Thoracic aorta (tissue), 2 donors: ENCODE measurements at regions not wholly inside any gene's neighbourhood (a gene's known extent, or its start where the extent isn't known, plus 50 kb on each side); places are given as distances from the start of the nearest gene placed in this dataset.

Source experiments
- ATAC-seq: fragments of 150-250 bp; one replicate; pipeline ENCODE4 v1.8.0; 2017; ENCODE audit warnings: low read depth; ENCODE audit not compliant: insufficient number of reproducible peaks, low FRiP score
- DNase-seq: peaks from one replicate; pipeline ENCODE4 v3.0.0-alpha.2; 2020; ENCODE audit warnings: low spot score
- H3K27ac ChIP-seq, 2 donors: fragments of 200-600 bp; sonication (generic); 1 replicate in 1 of 2; 2 replicates in 1 of 2; pipeline ENCODE4 v1.5.1; 2016; ENCODE audit warnings: mild to moderate bottlenecking in 2 of 2, moderate library complexity in 2 of 2
- H3K27me3 ChIP-seq: fragments of 200-600 bp; sonication (generic); replicated peaks from 2 replicates; pipeline ENCODE4 v1.6.0; 2016; ENCODE audit warnings: mild to moderate bottlenecking; ENCODE audit not compliant: insufficient read depth
- H3K36me3 ChIP-seq: fragments of 200-600 bp; sonication (generic); one replicate; pipeline ENCODE4 v1.5.1; 2016
- H3K4me1 ChIP-seq, 2 donors: fragments of 200-600 bp; sonication (generic); 1 replicate in 1 of 2; 2 replicates in 1 of 2; pipeline versions ENCODE4 v1.5.1 to v1.6.0; 2016; ENCODE audit warnings: low read depth in 2 of 2, mild to moderate bottlenecking in 1 of 2; ENCODE audit not compliant: control insufficient read depth in 1 of 2
- H3K4me3 ChIP-seq: fragments of 200-600 bp; sonication (generic); 2 replicates; pipeline ENCODE4 v1.5.1; 2016; ENCODE audit warnings: mild to moderate bottlenecking
- H3K9me3 ChIP-seq: fragments of 200-600 bp; sonication (generic); 2 replicates; pipeline ENCODE4 v1.5.1; 2016
- CTCF ChIP-seq: fragments of 200-600 bp; sonication (generic); IDR thresholded peaks from one replicate; pipeline ENCODE4 v1.5.1; 2019; ENCODE audit warnings: antibody characterized with exemption

GRCh38 chr5:22916393-22916792 lies 63.2 kb upstream of the CDH12 start:
- no peaks in the 10 kb centered on the region for H3K27me3 ChIP-seq
- no peaks in the 10 kb centered on the region for H3K36me3 ChIP-seq
- ATAC-seq: no peak
- DNase-seq: no peak
- no peak for TF ChIP-seq CTCF
- no peaks in the 10 kb centered on the region for H3K9me3 ChIP-seq
- H3K4me3 ChIP-seq: no peak overlapping the region
- no peaks in the 10 kb centered on the region for H3K4me1 ChIP-seq
- H3K27ac ChIP-seq: no peak overlapping the region

GRCh38 chr5:22911019-22911418 lies 57.9 kb upstream of the CDH12 start:
- Histone ChIP-seq H3K4me3 (no peak overlapping the region), H3K27me3 (no peaks in the 10 kb centered on the region), H3K4me1 (no peaks in the 10 kb centered on the region), H3K9me3 (no peaks in the 10 kb centered on the region), H3K36me3 (no peaks in the 10 kb centered on the region), H3K27ac (no peak overlapping the region)
- DNase-seq (no peak), ATAC-seq (no peak)
- TF ChIP-seq CTCF: no peak

GRCh38 chr5:22910523-22910922 lies 57.4 kb upstream of the CDH12 start:
- Histone ChIP-seq H3K9me3 (no peaks in the 10 kb centered on the region), H3K4me1 (no peaks in the 10 kb centered on the region), H3K4me3 (no peak overlapping the region), H3K36me3 (no peaks in the 10 kb centered on the region), H3K27ac (no peak overlapping the region), H3K27me3 (no peaks in the 10 kb centered on the region)
- DNase-seq: no peak
- no peak for ATAC-seq
- TF ChIP-seq CTCF: no peak

GRCh38 chr5:22908586-22908985 lies 55.4 kb upstream of the CDH12 start:
- Histone ChIP-seq H3K4me1 (no peaks in the 10 kb centered on the region), H3K4me3 (no peak overlapping the region), H3K27me3 (no peaks in the 10 kb centered on the region), H3K27ac (no peak overlapping the region), H3K9me3 (no peaks in the 10 kb centered on the region), H3K36me3 (no peaks in the 10 kb centered on the region)
- DNase-seq (no peak), ATAC-seq (no peak)
- TF ChIP-seq CTCF: no peak

- no peaks in the 10 kb centered on the region for H3K9me3 ChIP-seq
- H3K27me3 ChIP-seq: no peaks in the 10 kb centered on the region
- no peak overlapping the region for H3K4me3 ChIP-seq
- DNase-seq (no peak), ATAC-seq (no peak)
- no peaks in the 10 kb centered on the region for H3K36me3 ChIP-seq
- H3K4me1 ChIP-seq: no peaks in the 10 kb centered on the region
- no peak overlapping the region for H3K27ac ChIP-seq
- no peak for TF ChIP-seq CTCF
Measured at GRCh38 chr5:22908129-22908528, 55.0 kb upstream of the CDH12 start.
